K562 (cell line): ENCODE measurements at regions not wholly inside any gene's neighbourhood (a gene's known extent, or its start where the extent isn't known, plus 50 kb on each side); places are given as distances from the start of the nearest gene placed in this dataset.

Experiments
- ATAC-seq: fragments of 200-7000 bp; cut with Tn5 transposase; 3 replicates; pipeline ENCODE4 v1.9.1; 2020; ENCODE audit warnings: moderate library complexity
- BruUV-seq: library from RNA; stranded (reverse); fragments of 400-500 nt; replicated peaks from 2 replicates; lab custom pipeline; 2021; lab: Mats Ljungman, UMichigan
- CTCF ChIA-PET: fragments of 300-600 bp; formaldehyde crosslinking; extraction: SDS; loops from one replicate; lab custom pipeline; 2021; ENCODE audit warnings: low intra/inter-chr PET ratio; lab: Yijun Ruan, JAX
- POLR2A ChIA-PET: fragments of 300-600, 350-650 bp; sonication (Branson Sonifier 250); formaldehyde crosslinking; extraction: SDS; loops from one replicate; lab custom pipeline; 2021; ENCODE audit warnings: antibody characterized with exemption, inconsistent platforms; lab: Yijun Ruan, JAX
- DNase-seq, 4 experiments: peaks; one replicate each; pipeline versions ENCODE4 v3.0.0 to v3.0.0-alpha.2; 2011 to 2018; ENCODE audit warnings: low spot score in 3 of 4, mixed read lengths in 3 of 4; ENCODE audit errors: extremely low read depth in 1 of 4
- FAIRE-seq: peaks from 2 replicates; lab custom pipeline; 2011; peaks lifted over from hg19 to GRCh38; lab: Jason Lieb, UNC
- H2AFZ ChIP-seq: 2 replicates; pipeline ENCODE4 v1.6.0; 2011; ENCODE audit warnings: low read depth, low read length, control low read depth, inconsistent platforms
- H3K27ac ChIP-seq: fragments of 200-600 bp; 3 replicates; pipeline ENCODE4 v1.8.0; 2011; ENCODE audit warnings: low read depth, mild to moderate bottlenecking, control low read depth, inconsistent platforms, low read length, moderate library complexity, mixed read lengths; ENCODE audit errors: extremely low read depth
- H3K27me3 ChIP-seq, 2 experiments: fragments of 300-600 bp in 1 of 2; 2 replicates in 1 of 2; 3 replicates in 1 of 2; pipeline versions ENCODE4 v1.6.0 to v1.8.0; 2011; ENCODE audit warnings: inconsistent platforms in 2 of 2, low read length in 2 of 2, mild to moderate bottlenecking in 1 of 2, mixed read lengths in 1 of 2, moderate library complexity in 1 of 2; ENCODE audit not compliant: control insufficient read depth in 2 of 2, insufficient read depth in 2 of 2
- H3K36me3 ChIP-seq: fragments of 300-600 bp; 3 replicates; pipeline ENCODE4 v1.8.0; 2011; ENCODE audit warnings: mild to moderate bottlenecking, low read length, inconsistent platforms; ENCODE audit not compliant: control insufficient read depth, insufficient read depth
- H3K4me1 ChIP-seq, 2 experiments: fragments of 200-600 bp in 1 of 2; replicated peaks in 1 of 2; 2 replicates in 1 of 2; 3 replicates in 1 of 2; pipeline versions ENCODE4 v1.5.1 to v1.8.0; 2011; ENCODE audit warnings: inconsistent platforms in 2 of 2, low read length in 2 of 2, mild to moderate bottlenecking in 1 of 2, mixed read lengths in 1 of 2, moderate library complexity in 1 of 2; ENCODE audit not compliant: control insufficient read depth in 2 of 2, insufficient read depth in 2 of 2
- H3K4me2 ChIP-seq: 2 replicates; pipeline ENCODE4 v1.6.1; 2011; ENCODE audit warnings: low read length, control low read depth, inconsistent platforms, mixed read lengths; ENCODE audit not compliant: insufficient read depth
- H3K4me3 ChIP-seq: fragments of 200-600 bp; sonication (generic), shearing (Covaris generic); 2 replicates; pipeline ENCODE4 v1.5.1; 2016; ENCODE audit warnings: control low read depth, inconsistent platforms
- H3K79me2 ChIP-seq: fragments of 200-600 bp; 3 replicates; pipeline ENCODE4 v1.8.0; 2011; ENCODE audit warnings: low read length, inconsistent platforms; ENCODE audit not compliant: control insufficient read depth, insufficient read depth
- H3K9ac ChIP-seq, 2 experiments: 2 replicates each; pipeline versions ENCODE4 v1.6.0 to v1.6.1; 2011; ENCODE audit warnings: low read depth in 2 of 2, low read length in 2 of 2, control low read depth in 1 of 2, inconsistent platforms in 1 of 2, mild to moderate bottlenecking in 1 of 2, mixed read lengths in 1 of 2; ENCODE audit not compliant: insufficient read depth in 1 of 2
- H3K9me1 ChIP-seq: one replicate; pipeline ENCODE4 v1.6.0; 2011; ENCODE audit warnings: inconsistent platforms, mild to moderate bottlenecking, low read length, moderate library complexity; ENCODE audit not compliant: control insufficient read depth, insufficient read depth
- H3K9me3 ChIP-seq: replicated peaks from 2 replicates; pipeline ENCODE4 v1.5.1; 2011; ENCODE audit warnings: low read depth, low read length, inconsistent platforms; ENCODE audit not compliant: control insufficient read depth, insufficient read depth
- H4K20me1 ChIP-seq: replicated peaks from 2 replicates; pipeline ENCODE4 v1.6.1; 2011; ENCODE audit warnings: low read length, inconsistent platforms, mixed read lengths; ENCODE audit not compliant: control insufficient read depth, insufficient read depth
- CLOCK ChIP-seq: fragments of 250-450 bp; sonication (Bioruptor Pico); IDR thresholded peaks from 2 replicates; pipeline ENCODE4 v1.4.0; 2020; ENCODE audit warnings: mild to moderate bottlenecking, moderate library complexity, borderline replicate concordance
- DPF2 ChIP-seq: fragments of 450-650 bp; IDR thresholded peaks from 2 replicates; pipeline ENCODE4 v1.6.1; 2016
- ESRRB ChIP-seq: fragments of 250-450 bp; sonication (Bioruptor Pico); IDR thresholded peaks from 2 replicates; pipeline ENCODE4 v1.5.0; 2020; ENCODE audit warnings: mild to moderate bottlenecking, moderate library complexity, borderline replicate concordance
- HDAC2 ChIP-seq: fragments of 450-650 bp; IDR thresholded peaks from 2 replicates; pipeline ENCODE4 v1.6.1; 2016; ENCODE audit warnings: mild to moderate bottlenecking
- KLF13 ChIP-seq: fragments of 450-650 bp; IDR thresholded peaks from 2 replicates; pipeline ENCODE4 v1.6.1; 2016; ENCODE audit warnings: missing genetic modification characterization, low read depth, mild to moderate bottlenecking, missing compliant biosample characterization, moderate library complexity, borderline replicate concordance
- PTRF ChIP-seq: fragments of 450-650 bp; IDR thresholded peaks from 2 replicates; pipeline ENCODE4 v1.6.1; 2016; ENCODE audit warnings: mild to moderate bottlenecking, missing genetic modification characterization, missing compliant biosample characterization
- PTTG1 ChIP-seq: fragments of 450-650 bp; IDR thresholded peaks from 2 replicates; pipeline ENCODE4 v1.6.1; 2016; ENCODE audit warnings: low read depth, mild to moderate bottlenecking, missing genetic modification characterization, missing compliant biosample characterization
- RCOR1 ChIP-seq, 2 experiments: IDR thresholded peaks; 2 replicates each; pipeline ENCODE4 v1.6.1; 2012; ENCODE audit warnings: low read depth in 2 of 2, low read length in 2 of 2, borderline replicate concordance in 1 of 2, improper control_type of control experiment in 1 of 2
- ZC3H11A ChIP-seq: IDR thresholded peaks from 2 replicates; pipeline ENCODE4 v1.6.1; 2012; ENCODE audit warnings: low read depth, low read length, improper control_type of control experiment
- ZNF134 ChIP-seq: fragments of 250-450 bp; sonication (Bioruptor Pico); conservative IDR thresholded peaks from 2 replicates; pipeline ENCODE4 v1.4.0; 2020
- ZNF3 ChIP-seq: fragments of 250-450 bp; sonication (Bioruptor Pico); IDR thresholded peaks from 2 replicates; pipeline ENCODE4 v1.5.0; 2021; ENCODE audit warnings: mild to moderate bottlenecking, moderate library complexity
- WGBS: fragments of 100-300 bp; shearing (Covaris generic); methylation state at CpG from one replicate; pipeline ENCODE4 v1.1.6; 2016; ENCODE audit warnings: low coverage, mixed read lengths; ENCODE audit not compliant: insufficient coverage; ENCODE audit errors: missing lambda C conversion rate; 5-methylcytosine and 5-hydroxymethylcytosine counted together
- in situ Hi-C: fragments of 300-500 bp; cut with MboI; formaldehyde crosslinking; loops from 4 replicates; pipeline ENCODE4 v1.15.0; 2018; ENCODE audit warnings: inconsistent platforms, mixed read lengths
- intact Hi-C: fragments of 100-400 bp; cut with micrococcal nuclease; formaldehyde crosslinking; loops from 2 replicates; pipeline ENCODE4 v1.14.2; 2022

DNA sequence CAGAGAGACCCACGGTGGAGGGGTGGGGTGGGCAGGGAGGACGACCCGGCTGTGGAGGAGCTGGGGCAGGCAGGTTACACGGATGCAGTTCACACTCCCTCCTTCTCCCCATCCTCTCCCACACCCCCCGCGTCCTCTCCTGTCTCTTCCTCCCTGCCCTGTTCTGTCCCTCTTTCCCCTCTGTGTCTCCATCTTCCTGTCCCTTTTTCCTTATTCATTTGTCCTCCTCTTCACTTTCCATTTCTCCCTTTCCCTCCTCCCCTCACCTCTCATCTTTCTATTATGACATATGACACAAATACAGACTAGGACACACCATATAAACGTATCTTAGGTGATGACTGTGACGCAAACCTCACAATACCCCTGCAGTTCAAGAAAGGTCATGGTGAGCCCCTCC is 96.6 kb downstream of the SCGB2B2 start:
- DNase-seq (no peak), FAIRE-seq (no peak), ATAC-seq (no peak)
- Histone ChIP-seq H3K9me1 (no peaks in the 10 kb centered on the region), H3K79me2 (no peaks in the 10 kb centered on the region), H3K36me3 (no peaks in the 10 kb centered on the region), H3K9ac (no peak overlapping the region), H3K27me3 (peaks cover 0 to 6% of the 10 kb centered on the region in 2 experiments; a peak in 2 of 5 replicates), H3K4me1 (peaks cover 0 to 9% of the 10 kb centered on the region in 2 experiments; a peak in 2 of 5 replicates), H3K9me3 (no peaks in the 10 kb centered on the region), H3K4me3 (no peak overlapping the region), H3K27ac (no peak overlapping the region), H3K4me2 (no peak overlapping the region), H2AFZ (no peak overlapping the region), H4K20me1 (no peaks in the 10 kb centered on the region)
- in situ Hi-C loops, result no loop called here
- intact Hi-C loops, result no loop called here
- no TSS peak for BruUV-seq
- TF ChIP-seq CLOCK (CRISPR knock-in tag) (no peak), PTTG1 (tag) (no peak), RCOR1 (IDR thresholded peaks at IDR 0.05; ENCODE audit: borderline replicate concordance in 1 of 2, low read depth in 2 of 2, low read length in 2 of 2) (no peak), HDAC2 (no peak), ESRRB (no peak), ZC3H11A (no peak), PTRF (no peak), KLF13 (no peak), ZNF134 (CRISPR knock-in tag) (no peak), ZNF3 (CRISPR knock-in tag) (no peak), DPF2 (no peak)
- ChIA-PET POLR2A (no interaction called here), CTCF (no interaction called here)
- WGBS, result 0% methylated on average over 5 of the region's 8 CpGs
